NCI-H2227 treated with DMSO at 0.1 percent for 48 hours (cell line): ENCODE measurements at regions not wholly inside any gene's neighbourhood (a gene's known extent, or its start where the extent isn't known, plus 50 kb on each side); places are given as distances from the start of the nearest gene placed in this dataset.
A peak's percentile ranks its signal among the peaks of the same experiment; 100 is the strongest.
"Not testable (repeated sequence)": the region's sequence is repeated elsewhere in the genome, so short reads cannot be mapped to it uniquely, and the experiment has no call there.

Source experiments
- DNase-seq: peaks from one replicate; lab custom pipeline; 2025; lab: John Stamatoyannopoulos, UW

DNA sequence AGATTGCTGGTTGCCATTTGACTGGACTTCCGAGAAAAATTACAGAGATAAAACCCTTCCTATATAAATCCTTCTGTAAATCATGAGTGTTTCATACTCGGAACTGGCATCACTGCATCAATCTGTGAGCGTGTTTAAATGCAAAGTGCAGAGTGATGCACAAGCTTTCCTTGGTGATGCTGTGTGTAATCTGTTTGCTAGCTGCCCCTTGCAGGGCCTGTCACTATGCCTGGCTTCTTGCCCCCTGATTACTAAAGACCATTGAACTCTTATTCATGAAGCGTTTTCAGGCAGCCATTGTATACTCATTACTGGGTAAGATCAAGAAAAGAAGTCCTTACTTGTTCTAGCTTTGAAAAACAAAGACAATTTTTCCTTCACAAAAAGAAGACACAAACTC, 266.9 kb upstream of the FANCL start:
- no peak for DNase-seq

DNA sequence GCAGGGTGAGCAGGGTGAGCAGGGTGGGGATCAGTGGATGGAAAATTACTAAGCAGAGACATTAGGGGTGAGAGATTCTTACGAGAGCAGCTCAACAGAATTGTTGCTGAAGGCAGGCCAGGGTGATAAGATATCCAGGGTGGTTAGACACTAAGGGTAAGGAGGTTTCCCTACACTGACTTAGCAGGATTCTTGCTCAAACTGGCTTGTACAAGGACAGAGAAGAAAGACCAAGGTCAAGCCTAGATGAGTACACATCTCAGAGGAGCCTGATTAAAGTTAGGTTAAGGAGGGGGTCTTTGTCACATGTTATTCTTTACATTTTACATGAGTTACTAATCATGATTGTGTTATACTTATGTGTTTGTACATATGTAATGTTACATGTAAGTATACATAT, 262.8 kb upstream of the FANCL start:
- DNase-seq: no peak

DNA sequence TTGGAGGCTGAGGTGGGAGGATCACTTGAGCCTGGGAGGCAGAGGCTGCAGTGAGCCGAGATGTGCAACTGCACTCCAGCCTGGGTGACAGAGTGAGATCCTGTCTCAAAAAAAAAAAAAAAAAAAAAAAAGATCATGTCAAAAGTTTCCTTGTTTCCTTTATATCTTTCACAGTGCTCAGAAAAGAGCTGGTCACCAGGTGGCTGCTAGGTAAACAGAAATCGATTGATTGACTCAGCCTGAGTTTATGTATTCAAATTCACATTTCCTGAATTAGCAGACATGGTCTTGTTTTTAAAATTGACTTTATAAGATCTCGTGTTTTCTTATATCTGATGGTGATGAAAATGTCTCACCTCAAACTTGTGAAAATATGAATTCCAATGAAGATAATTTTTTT, 261.8 kb upstream of the FANCL start:
- DNase-seq: no peak

DNA sequence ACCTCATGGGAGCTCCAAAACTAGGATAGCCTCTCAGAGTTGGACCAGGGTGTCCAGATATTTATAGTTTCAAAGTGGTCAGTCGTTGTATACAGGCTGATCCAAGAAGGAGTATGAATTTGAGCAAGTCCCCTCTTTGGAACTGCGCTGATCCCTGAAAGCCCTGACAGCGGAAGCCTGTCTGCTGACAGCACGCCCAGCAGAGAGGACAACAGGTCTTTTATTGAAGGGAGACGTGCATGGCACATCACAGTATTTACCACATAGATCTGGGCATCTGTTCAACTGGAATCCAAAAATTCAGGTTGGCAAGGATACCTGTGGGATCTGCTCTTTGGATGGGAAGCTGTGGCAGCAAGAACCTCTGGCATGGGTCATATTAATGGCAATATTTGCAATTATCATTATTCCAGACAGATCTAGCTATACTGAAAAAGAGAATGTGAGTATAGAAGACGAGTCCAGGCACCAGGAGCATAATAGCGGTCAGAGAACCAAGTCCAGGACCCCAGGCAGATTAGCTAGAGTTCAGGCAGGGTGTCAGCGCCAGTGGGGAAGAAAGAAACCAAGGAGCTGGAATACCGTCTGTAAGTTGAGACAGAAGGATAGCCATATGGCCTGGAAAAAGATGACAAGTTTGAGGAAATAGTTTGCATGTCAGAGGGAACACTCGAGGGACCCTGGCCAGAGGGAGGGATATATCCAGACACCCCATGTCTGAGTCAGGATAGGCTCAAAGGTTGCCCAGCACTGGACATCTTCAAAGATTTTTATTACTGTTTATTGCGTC, 260.4 kb upstream of the FANCL start:
- no peak for DNase-seq

DNA sequence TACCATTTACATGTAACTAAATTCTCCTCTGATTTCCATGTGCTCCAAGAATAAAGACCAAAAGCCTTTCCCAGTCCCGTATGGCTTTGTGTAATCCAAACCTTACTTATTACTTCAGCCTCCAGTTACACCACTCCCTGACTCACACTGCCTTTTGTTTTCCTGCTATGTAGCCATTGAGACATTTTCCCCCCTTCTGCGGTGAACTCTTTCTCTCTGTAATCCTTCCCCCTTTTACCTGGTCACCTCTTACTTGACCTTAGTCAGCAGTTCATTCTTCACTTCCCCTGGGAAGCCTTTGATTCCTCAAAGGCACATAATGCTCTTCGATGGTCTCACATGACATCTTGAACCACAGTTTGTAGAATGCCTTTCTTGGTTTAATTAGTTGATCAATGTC, 256.0 kb upstream of the FANCL start:
- DNase-seq: no peak

DNA sequence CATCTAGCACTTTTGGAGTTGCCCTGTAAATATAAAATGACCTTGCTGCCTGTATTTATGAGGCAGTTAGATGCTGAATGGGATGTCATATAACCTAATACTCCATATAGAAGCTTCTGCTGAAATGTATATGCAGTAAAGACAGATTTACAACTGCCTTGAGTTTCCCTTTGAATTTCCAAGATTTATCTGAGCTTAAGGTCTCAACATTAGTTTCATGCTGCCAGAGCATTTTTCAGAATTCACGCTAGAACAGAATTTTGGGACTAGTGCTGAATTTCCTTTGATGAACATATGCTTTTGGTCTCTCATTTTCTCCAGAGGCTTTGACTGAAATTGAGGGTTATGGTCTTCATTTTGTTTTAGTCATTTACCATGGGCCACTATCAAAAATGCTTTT, 254.7 kb upstream of the FANCL start:
- DNase-seq: no peak

DNA sequence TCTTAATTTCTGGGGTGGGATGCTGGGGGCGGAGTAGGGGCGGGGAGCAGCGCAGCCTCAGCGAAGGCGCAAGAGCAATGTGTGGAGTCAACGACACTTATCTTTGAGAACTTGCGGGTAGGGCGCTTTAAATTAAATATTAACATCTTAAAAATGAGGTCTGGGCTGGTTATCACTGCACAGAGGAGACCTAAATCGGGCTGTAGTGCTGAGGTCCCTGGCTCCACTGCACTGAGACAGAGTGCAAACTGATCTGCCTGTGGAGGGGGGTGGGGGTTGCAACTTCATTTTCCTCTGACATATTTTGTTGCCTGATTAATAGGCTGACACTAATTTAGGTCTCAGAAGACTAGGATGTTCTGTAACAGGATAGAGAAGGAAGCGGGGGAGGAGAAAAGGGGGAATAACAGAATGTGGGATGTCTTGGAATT, 253.0 kb upstream of the FANCL start:
- no peak for DNase-seq

DNA sequence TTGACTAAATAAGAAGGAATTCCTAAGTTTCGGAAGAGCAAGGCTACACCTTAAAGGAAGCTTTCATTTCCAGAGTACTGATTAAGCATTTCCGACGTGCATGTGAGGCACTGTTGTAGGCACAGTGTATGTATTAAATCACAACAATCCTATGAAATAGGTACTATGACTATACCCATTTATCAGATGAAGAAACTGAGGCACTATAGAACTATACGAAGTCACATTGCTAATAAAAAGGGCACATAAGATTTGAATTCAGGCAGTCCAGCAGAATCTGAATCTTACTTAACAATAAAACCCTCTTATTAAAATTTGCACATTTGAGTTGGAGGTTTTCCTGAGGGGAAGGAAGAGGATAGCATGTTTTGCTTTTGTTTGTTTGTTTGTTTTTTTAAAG, 243.5 kb upstream of the FANCL start:
- DNase-seq: no peak

DNA sequence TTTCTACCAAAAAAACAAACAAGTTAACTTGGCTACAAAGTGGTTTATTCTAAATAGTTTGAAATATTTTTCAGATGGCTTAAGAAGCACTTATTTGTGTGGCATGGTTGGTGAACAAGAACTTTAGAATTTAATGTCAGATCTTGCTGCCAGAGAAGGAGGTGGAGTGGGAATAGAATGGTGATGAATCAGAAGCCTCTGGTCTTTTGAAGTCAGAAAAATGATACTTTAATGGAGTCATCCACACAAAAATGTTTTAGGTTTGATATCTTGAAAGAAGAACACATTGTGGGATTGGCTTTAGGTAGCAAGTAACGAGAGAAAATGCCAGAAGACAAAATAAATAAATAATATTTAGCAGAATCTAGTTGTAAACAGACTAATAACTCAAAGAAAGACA, 243.1 kb upstream of the FANCL start:
- no peak for DNase-seq

DNA sequence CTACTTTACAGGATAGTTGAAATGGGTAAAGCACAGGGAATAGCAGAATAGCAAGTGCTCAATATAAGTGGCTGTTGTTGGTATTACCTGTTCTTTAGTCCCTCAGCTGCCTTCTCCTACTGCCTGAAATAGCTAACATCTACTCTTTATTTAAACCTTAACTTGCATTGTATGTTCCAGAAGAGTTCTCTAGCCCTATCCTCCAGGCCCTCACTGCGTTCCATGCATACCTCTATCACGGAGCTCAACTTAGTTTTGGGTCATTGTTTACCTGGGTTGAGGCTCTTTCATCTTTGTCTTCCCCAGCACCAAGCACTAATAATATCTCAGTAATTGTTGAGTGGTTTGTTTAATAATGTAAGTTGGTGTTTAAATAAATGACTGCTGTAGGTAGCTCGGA, 242.2 kb upstream of the FANCL start:
- no peak for DNase-seq

DNA sequence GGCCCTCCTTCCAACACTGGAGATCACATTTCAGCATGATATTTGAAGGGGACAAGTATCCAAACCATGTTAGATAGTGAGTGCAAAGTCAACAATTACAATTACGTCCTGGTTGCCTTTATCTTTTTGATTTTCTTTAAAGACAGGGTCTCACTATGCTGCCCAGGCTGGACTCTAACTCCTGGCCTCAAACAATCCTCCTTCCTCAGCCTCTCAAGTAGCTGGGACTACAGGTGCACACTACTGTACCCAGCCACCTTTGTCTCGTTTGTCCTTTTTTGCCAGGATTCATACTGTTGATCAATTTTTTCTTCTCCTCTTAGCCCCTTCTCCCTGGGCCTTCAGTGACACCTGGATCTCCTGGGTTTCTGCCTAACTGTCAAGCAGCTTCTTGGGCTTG, 240.5 kb upstream of the FANCL start:
- DNase-seq: no peak

DNA sequence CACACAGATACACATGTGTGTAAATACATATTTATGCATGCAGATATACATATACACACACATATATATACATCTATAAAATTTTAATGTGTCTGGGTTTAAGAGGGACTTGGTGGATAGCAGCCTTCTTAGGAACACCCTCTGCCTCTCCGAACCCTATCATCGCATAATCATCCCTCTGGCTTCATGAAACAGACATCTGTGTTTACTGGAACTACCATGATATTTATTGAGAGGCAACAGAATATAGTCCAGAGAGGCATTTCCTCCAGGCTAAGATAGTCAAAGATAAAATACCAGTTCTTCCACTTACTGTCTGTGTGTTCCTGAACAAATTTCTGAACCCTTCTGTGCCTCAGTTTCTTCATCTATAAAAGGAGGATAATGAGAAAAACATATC, 239.0 kb upstream of the FANCL start:
- DNase-seq: no peak

DNA sequence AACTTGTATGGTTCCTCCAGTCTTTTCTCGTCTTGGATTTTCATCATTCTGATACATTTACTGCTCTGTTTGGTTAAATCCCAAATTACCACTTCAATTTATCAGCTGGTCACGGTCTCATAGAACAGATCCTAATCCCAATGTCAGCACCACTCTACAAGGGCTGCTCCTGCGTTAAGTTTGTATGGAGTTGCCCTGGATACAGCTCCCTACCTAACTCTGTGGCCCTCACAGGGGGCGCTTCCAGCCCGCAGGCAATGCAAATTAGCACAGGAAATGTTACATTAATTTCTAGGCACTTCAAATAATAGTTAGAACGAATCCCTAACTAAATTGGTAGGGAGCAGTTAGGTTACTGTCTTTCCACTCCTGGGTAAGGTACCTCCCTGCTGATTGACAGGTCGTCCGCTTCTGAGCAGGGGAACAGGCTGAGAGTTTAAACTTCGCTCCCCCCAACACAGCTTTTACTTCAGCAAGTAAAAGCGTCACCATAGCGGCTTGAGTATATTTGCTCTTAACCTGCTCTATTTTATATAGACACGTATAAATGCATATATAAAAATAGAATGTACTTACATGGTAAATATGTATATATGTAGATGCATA, 238.5 kb upstream of the FANCL start:
- no peak for DNase-seq

DNA sequence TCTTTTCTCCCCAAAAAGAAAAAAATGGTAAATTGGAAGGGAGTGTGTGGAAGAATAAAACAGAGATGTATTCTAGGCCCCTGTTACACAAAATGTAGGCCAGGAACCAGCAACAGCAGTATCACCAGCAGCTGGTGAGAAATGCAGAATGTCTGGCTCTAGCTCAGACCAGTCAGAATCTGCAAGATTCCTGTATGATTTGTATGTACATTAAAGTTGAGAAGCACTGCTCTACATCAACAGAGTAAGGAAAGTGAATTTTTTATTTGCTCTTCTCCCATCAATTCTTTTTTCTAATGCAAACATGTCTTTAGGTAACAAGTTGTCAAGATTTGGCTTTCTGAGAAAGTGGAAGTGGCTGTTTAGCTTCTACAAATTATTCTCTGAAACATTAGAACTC, 235.4 kb upstream of the FANCL start:
- DNase-seq: no peak

DNA sequence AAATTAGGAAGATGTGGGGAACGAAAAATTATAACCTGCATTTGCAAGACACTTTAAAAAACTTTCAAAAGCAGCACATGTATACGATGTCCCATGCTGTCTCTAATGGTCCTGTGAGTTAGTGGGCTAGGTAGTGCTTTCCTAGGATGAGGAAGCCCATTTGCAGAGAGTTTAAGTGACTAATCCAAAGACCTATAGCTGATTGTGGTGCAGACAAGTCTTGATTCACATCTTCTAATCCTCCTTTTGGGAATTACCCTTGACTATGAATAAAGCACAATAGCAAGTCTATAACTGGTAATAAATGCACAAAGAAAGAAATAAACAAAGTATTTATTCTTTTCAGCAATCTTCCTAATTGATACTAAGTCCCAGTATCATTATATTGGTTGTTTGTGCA, 234.6 kb upstream of the FANCL start:
- no peak for DNase-seq

DNA sequence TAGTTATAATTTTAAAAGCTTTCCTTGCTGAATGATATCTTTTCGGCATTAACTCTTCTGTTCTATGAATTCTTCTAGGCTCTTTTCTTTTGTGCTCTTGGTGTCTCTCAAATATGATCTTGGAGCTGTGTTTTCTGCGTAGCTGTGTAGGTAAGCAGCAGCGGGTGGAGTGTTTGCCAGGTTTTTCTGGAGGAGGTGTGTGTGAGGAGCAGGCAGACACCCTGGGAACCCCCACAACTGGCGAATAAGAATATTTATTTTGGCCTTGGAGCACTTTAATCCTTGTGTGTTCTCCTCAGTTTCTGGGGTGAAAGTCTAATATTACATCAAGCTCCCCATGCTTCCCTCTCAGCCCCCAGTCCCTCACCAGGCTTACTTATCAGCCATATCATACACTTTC, 232.0 kb upstream of the FANCL start:
- no peak for DNase-seq

DNA sequence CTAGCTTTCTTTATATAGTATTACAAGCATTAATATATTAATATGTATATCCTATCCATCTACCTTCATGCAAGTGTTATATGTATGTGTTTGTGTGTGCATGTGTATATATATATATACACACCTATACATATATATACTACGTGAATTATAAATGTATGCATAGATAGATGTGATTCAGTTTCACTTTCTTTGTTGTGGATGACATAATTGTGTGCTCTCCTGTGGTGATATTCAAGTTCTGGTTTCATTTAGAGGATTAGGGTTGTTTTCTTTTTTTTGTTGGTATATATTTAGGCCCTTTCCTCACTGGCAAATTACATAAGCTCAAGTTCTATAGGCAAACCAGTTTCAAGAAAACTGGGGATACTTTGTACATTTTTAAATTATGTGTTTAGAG, 225.7 kb upstream of the FANCL start:
- no peak for DNase-seq

DNA sequence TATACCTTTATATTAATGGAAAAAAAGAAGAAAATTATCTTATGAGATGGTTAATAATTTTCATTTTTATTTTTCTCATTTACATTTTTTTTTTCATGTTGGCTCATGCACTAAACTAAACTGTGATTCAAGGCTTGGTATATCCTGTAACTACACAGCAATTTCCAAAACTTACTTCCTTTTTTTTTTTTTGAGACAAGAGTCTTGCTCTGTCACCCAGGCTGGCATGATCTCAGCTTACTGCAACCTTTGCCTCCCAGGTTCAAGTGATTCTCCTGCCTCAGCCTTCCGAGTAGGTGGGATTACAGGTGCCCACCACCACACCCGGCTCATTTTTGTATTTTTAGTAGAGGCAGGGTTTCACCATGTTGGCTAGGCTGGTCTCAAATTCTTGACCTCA, 224.9 kb upstream of the FANCL start:
- not testable (repeated sequence) for DNase-seq

DNA sequence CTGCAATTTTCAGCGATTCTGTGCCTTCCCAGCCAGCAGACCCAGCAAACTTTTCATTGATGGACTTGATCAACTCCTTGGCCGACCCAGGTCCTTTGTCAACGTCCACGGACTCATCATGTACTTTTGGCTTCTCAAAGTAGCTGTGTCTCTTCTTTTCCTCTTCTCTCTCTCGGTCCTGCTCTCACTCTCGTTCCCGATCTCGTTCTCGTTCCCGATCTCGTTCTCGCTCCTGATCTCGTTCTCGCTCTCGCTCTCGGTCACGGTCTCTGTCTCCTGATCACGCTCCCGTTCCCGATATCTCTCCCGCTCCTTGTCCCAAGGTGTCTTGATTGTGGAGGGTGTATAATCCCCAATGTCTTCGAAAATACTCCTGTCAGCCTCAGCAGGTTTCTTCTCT, 219.5 kb upstream of the FANCL start:
- DNase-seq: no peak

DNA sequence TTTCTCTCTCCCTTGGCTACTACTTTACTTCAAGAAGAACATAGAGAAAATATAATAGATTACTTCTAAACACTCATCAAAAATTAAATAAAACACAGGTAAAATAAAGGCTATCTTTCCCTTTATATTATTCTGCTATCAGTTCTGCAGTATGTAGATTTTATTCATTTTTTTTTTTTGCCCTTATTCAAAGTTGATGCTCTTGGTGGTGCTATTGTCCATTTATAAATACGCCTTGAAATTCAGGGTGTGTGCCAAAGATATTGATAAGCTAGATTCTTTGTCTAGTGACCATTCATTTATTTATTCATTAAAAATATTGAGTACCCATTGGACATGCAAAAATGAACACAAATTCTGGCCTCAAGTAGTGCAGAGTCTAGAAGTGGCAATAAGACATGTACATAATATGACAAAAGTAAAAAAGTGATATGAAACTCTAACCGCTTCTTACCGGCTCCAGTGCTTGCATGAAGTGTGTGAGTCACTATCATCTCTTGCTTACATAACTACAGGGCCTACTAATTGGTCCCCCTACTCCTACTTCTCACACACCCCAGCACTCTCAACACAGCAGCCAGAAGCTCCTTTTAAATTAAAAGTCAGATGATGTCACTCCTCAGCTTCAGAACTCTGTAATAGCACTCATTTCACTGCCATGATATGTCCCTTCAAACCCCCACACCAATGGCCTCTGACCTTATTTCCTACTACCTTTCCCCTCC, 208.3 kb upstream of the FANCL start:
- DNase-seq: peak; percentile 47

DNA sequence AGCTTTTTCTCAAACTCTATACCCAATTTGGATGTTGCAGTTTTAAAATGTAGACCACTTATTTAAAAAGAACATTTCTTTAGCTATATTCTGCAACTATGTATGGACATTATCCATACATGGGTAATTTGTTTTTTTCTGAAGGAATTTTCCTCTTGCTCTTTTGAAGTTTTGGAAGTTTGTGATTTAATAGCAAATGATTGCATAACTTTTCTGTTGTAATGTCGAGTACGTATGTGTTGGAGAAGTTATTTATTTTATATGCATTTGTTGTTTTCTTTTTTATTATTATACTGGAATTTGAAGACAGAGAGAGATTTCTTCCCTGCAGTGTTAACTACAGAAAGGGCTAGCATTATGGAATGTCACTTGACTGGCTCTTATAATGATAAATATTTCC, 207.7 kb upstream of the FANCL start:
- DNase-seq: no peak

DNA sequence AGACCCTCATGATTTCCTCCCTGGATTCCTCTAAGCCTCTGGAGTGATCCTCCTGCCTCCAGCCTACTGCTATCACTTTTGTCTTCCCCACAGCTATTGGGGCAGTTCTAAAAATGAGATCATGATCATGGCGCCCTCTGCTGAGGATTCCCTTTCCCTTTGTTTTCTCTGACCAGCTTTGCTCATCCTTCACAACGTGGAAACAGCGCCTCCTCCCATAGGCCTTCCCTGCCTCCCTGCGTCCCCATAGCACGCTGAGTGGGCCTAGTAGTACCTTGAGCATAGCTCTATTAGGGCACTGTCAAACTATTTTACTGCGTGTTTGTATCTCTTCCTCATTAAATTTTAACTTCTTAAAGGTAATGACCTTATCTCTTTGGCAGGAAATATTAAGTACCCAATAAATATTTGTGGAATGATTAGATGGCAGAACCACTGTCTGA, 207.0 kb upstream of the FANCL start:
- peak; percentile 76 for DNase-seq

DNA sequence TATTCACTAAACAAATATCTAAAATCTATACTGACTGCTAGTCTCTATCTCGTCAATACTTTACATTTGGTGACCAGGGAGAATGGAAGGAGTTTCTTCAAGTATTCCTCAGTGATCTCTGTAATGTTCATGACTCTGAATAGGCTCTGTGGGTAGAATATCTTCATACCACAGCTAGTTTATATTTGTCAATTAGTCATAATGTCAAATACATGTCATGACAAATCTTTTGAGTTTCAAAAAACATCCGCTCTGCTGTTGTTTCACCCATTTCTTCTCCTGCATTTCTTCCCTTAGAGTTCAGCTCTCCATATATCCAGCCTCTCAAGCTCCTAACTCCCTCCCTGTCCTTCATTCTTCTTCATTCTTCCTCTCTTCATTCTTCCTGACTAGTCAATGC, 206.5 kb upstream of the FANCL start:
- DNase-seq: no peak
